ENCODE measurements at regions not wholly inside any gene's neighbourhood (a gene's known extent, or its start where the extent isn't known, plus 50 kb on each side); places are given as distances from the start of the nearest gene placed in this dataset.

- ATAC-seq (no peak), DNase-seq (ENCODE audit: extremely low read depth in 1 of 4, low spot score in 3 of 4) (no peak), FAIRE-seq (no peak)
- no peak overlapping the region for H3K9ac ChIP-seq (ENCODE audit: insufficient read depth in 1 of 2, low read depth in 2 of 2, low read length in 2 of 2)
- no peaks in the 10 kb centered on the region for H3K36me3 ChIP-seq (ENCODE audit: control insufficient read depth, insufficient read depth, low read length)
- POLR2A ChIA-PET: no interaction called here
- H3K27me3 ChIP-seq (ENCODE audit: control insufficient read depth in 2 of 2, insufficient read depth in 2 of 2, low read length in 2 of 2): no peaks in the 10 kb centered on the region
- WGBS (ENCODE audit: insufficient coverage, low coverage, missing lambda C conversion rate): 8% methylated on average over 1 of the region's 1 CpG
- no peaks in the 10 kb centered on the region for H3K4me1 ChIP-seq (replicated peaks in 1 of 2; ENCODE audit: control insufficient read depth in 2 of 2, insufficient read depth in 2 of 2, low read length in 2 of 2)
- CTCF ChIA-PET (ENCODE audit: low intra/inter-chr PET ratio): no interaction called here
- H3K4me2 ChIP-seq (ENCODE audit: insufficient read depth, low read length): no peak overlapping the region
- no peaks in the 10 kb centered on the region for H4K20me1 ChIP-seq (replicated peaks; ENCODE audit: control insufficient read depth, insufficient read depth, low read length)
- no peak overlapping the region for H2AFZ ChIP-seq (ENCODE audit: low read depth, low read length)
- intact Hi-C loops (cut with micrococcal nuclease): no loop called here
- no peak overlapping the region for H3K27ac ChIP-seq (ENCODE audit: extremely low read depth, low read depth, low read length)
- no peaks in the 10 kb centered on the region for H3K79me2 ChIP-seq (ENCODE audit: control insufficient read depth, insufficient read depth, low read length)
- H3K9me1 ChIP-seq (ENCODE audit: control insufficient read depth, insufficient read depth, low read length): no peaks in the 10 kb centered on the region
- H3K4me3 ChIP-seq: no peak overlapping the region
- no TSS peak for BruUV-seq (replicated peaks)
- in situ Hi-C loops (cut with MboI): no loop called here
- no peaks in the 10 kb centered on the region for H3K9me3 ChIP-seq (replicated peaks; ENCODE audit: control insufficient read depth, insufficient read depth, low read depth, low read length)
- TF ChIP-seq THRAP3 (IDR thresholded peaks at IDR 0.05; ENCODE audit: borderline replicate concordance) (no peak), MCM3 (IDR thresholded peaks at IDR 0.05) (no peak), ZNF655 (CRISPR knock-in tag; IDR thresholded peaks at IDR 0.05) (no peak), GABPA (tag; conservative IDR thresholded peaks at IDR 0.05; ENCODE audit: low read depth) (no peak), ELF2 (CRISPR knock-in tag; IDR thresholded peaks at IDR 0.05) (no peak), HMG20B (CRISPR knock-in tag; IDR thresholded peaks at IDR 0.05) (no peak), TAF9B (IDR thresholded peaks at IDR 0.05; ENCODE audit: partially characterized antibody) (no peak), ZNF23 (CRISPR knock-in tag; IDR thresholded peaks at IDR 0.05) (no peak), TARDBP (IDR thresholded peaks at IDR 0.05) (no peak), ZNF316 (IDR thresholded peaks at IDR 0.05) (no peak)
- TF ChIP-seq, protein P1, sequence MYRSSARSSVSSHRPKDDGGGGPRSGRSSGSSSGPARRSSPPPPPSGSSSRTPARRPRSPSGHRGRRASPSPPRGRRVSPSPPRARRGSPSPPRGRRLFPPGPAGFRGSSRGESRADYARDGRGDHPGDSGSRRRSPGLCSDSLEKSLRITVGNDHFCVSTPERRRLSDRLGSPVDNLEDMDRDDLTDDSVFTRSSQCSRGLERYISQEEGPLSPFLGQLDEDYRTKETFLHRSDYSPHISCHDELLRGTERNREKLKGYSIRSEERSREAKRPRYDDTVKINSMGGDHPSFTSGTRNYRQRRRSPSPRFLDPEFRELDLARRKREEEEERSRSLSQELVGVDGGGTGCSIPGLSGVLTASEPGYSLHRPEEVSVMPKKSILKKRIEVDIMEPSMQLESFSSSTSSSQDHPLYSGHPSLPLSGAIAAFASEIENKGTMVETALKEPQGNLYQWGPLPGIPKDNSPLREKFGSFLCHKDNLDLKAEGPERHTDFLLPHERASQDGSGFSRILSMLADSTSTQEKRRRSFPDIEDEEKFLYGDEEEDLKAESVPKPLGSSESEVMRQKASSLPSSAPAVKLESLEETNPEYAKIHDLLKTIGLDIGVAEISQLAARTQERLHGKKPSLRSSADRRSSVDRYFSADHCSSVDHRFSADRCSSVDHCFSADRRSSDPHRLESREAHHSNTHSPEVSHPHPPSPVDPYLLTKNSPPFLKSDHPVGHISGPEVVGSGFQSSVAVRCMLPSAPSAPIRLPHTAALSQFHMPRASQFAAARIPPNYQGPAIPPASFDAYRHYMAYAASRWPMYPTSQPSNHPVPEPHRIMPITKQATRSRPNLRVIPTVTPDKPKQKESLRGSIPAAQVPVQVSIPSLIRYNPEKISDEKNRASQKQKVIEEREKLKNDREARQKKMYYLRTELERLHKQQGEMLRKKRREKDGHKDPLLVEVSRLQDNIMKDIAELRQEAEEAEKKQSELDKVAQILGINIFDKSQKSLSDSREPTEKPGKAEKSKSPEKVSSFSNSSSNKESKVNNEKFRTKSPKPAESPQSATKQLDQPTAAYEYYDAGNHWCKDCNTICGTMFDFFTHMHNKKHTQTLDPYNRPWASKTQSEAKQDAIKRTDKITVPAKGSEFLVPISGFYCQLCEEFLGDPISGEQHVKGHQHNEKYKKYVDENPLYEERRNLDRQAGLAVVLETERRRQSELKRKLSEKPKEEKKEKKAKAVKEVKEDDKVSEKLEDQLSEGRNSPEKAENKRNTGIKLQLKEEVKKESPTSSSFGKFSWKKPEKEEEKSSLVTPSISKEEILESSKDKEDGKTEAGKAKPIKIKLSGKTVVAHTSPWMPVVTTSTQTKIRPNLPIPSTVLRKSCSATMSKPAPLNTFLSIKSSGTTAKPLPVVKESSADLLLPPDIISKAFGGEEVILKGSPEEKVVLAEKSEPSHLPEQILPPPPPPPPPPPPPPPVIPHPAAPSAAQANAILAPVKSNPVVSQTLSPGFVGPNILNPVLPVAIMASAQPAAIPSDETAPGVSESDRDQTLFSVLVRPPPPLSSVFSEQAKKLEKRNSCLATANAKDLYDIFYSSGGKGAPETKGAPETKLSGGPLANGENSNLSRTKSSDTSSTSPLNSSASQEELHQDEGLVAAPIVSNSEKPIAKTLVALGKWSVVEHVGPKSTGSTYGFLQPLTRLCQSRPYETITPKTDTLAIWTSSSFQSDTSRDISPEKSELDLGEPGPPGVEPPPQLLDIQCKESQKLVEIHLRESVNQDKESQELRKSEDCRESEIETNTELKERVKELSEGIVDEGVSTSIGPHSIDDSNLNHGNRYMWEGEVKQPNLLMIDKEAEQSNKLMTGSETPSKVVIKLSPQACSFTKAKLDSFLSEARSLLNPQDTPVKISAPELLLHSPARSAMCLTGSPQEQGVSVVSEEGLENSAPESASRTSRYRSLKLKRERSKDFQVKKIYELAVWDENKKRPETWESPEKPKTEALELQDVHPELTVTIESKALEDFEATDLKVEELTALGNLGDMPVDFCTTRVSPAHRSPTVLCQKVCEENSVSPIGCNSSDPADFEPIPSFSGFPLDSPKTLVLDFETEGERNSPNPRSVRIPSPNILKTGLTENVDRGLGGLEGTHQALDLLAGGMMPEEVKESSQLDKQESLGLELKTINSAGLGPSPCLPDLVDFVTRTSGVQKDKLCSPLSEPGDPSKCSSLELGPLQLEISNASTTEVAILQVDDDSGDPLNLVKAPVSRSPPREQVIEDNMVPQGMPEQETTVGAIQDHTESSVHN (IDR thresholded peaks at IDR 0.05; ENCODE audit: borderline replicate concordance in 1 of 2, low read depth in 1 of 2): no peak
- TF ChIP-seq, protein P2, sequence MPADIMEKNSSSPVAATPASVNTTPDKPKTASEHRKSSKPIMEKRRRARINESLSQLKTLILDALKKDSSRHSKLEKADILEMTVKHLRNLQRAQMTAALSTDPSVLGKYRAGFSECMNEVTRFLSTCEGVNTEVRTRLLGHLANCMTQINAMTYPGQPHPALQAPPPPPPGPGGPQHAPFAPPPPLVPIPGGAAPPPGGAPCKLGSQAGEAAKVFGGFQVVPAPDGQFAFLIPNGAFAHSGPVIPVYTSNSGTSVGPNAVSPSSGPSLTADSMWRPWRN (IDR thresholded peaks at IDR 0.05; ENCODE audit: low read depth): no peak
- TF ChIP-seq, protein P3, sequence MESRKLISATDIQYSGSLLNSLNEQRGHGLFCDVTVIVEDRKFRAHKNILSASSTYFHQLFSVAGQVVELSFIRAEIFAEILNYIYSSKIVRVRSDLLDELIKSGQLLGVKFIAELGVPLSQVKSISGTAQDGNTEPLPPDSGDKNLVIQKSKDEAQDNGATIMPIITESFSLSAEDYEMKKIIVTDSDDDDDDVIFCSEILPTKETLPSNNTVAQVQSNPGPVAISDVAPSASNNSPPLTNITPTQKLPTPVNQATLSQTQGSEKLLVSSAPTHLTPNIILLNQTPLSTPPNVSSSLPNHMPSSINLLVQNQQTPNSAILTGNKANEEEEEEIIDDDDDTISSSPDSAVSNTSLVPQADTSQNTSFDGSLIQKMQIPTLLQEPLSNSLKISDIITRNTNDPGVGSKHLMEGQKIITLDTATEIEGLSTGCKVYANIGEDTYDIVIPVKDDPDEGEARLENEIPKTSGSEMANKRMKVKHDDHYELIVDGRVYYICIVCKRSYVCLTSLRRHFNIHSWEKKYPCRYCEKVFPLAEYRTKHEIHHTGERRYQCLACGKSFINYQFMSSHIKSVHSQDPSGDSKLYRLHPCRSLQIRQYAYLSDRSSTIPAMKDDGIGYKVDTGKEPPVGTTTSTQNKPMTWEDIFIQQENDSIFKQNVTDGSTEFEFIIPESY (CRISPR knock-in tag; IDR thresholded peaks at IDR 0.05): no peak
Measured at GRCh38 chr5:63097286-63097685, 518.7 kb downstream of the LRRC70 start.

Data from K562 (cell line).